Natural killer cell (primary cell): ENCODE measurements at regions not wholly inside any gene's neighbourhood (a gene's known extent, or its start where the extent isn't known, plus 50 kb on each side); places are given as distances from the start of the nearest gene placed in this dataset.

Source experiments
- ATAC-seq, 3 donors: fragments of 150-1000 bp in 2 of 3; fragments of 200-7000 bp in 1 of 3; cut with Tn5 transposase; 1 replicate in 1 of 3; 2 replicates in 2 of 3; pipeline ENCODE4 v1.10.0; 2021; ENCODE audit warnings: mild to moderate bottlenecking in 2 of 3, moderate library complexity in 2 of 3
- DNase-seq, 2 donors: peaks; one replicate each; pipeline versions ENCODE4 v3.0.0 to v3.0.0-alpha.2; 2013 to 2021; ENCODE audit warnings: mixed read lengths in 1 of 2
- H3K27ac ChIP-seq: one replicate; pipeline ENCODE4 v1.5.1; 2013; ENCODE audit warnings: mild to moderate bottlenecking, low read length
- H3K27me3 ChIP-seq: one replicate; pipeline ENCODE4 v1.6.1; 2013; ENCODE audit warnings: low read length; ENCODE audit not compliant: control insufficient read depth, insufficient read depth
- H3K36me3 ChIP-seq: one replicate; pipeline ENCODE4 v1.6.1; 2013; ENCODE audit warnings: low read length; ENCODE audit not compliant: control insufficient read depth, insufficient read depth
- H3K4me1 ChIP-seq: one replicate; pipeline ENCODE4 v1.6.1; 2013; ENCODE audit warnings: low read length; ENCODE audit not compliant: control insufficient read depth, insufficient read depth
- H3K4me3 ChIP-seq: one replicate; pipeline ENCODE4 v1.5.1; 2013; ENCODE audit warnings: low read length
- H3K9me3 ChIP-seq: one replicate; pipeline ENCODE4 v1.6.1; 2013; ENCODE audit warnings: low read length; ENCODE audit not compliant: control insufficient read depth, insufficient read depth
- H3K27ac Mint-ChIP-seq, 2 donors: one replicate each; pipeline ENCODE4 v1.8.0; 2022; ENCODE audit warnings: mild to moderate bottlenecking in 2 of 2, mixed read lengths in 2 of 2, moderate library complexity in 1 of 2
- H3K27me3 Mint-ChIP-seq, 2 donors: one replicate each; pipeline ENCODE4 v1.8.0; 2022; ENCODE audit warnings: low read depth in 2 of 2, mixed read lengths in 2 of 2
- H3K36me3 Mint-ChIP-seq: one replicate; pipeline ENCODE4 v1.8.0; 2022; ENCODE audit warnings: mixed read lengths
- H3K4me1 Mint-ChIP-seq, 2 donors: one replicate each; pipeline ENCODE4 v1.8.0; 2022; ENCODE audit warnings: mixed read lengths in 2 of 2
- H3K4me3 Mint-ChIP-seq: one replicate; pipeline ENCODE4 v1.8.0; 2022; ENCODE audit warnings: mild to moderate bottlenecking, moderate library complexity, mixed read lengths
- H3K9me3 Mint-ChIP-seq, 2 donors: one replicate each; pipeline ENCODE4 v1.8.0; 2022; ENCODE audit warnings: mixed read lengths in 2 of 2
- CTCF ChIP-seq: fragments of 200-600 bp; IDR thresholded peaks from one replicate; pipeline ENCODE4 v1.8.0; 2022; ENCODE audit warnings: antibody characterized with exemption
- WGBS: methylation state at CpG from one replicate; pipeline ENCODE4 v1.1.7; 2013; ENCODE audit warnings: missing lambda C conversion rate; ENCODE audit not compliant: insufficient coverage; 5-methylcytosine and 5-hydroxymethylcytosine counted together
- intact Hi-C: fragments of 100-400 bp; cut with micrococcal nuclease; formaldehyde crosslinking; loops from one replicate; pipeline ENCODE4 v1.14.2; 2022

GRCh38 chr16:31693733-31694132, 166.0 kb downstream of the AHSP start:
- no peak overlapping the region for H3K27ac Mint-ChIP-seq
- intact Hi-C loops = no loop called here

GRCh38 chr16:31694461-31694860, 166.8 kb downstream of the AHSP start:
- Mint-ChIP-seq H3K4me3 (no peak overlapping the region), H3K4me1 (peaks cover 0 to 5% of the 10 kb centered on the region in 2 donors), H3K27ac (no peak overlapping the region), H3K36me3 (no peaks in the 10 kb centered on the region), H3K27me3 (peaks cover 0 to 6% of the 10 kb centered on the region in 2 donors), H3K9me3 (no peaks in the 10 kb centered on the region)
- Histone ChIP-seq H3K9me3 (no peaks in the 10 kb centered on the region), H3K27ac (no peak overlapping the region), H3K4me1 (peaks cover 17% of the 10 kb centered on the region), H3K36me3 (no peaks in the 10 kb centered on the region), H3K27me3 (no peaks in the 10 kb centered on the region), H3K4me3 (no peak overlapping the region)
- ATAC-seq = peak in 1 of 3 donors; percentile 27
- no peak for TF ChIP-seq CTCF
- 100% methylated on average over 2 of the region's 2 CpGs for WGBS
- no peak for DNase-seq
- intact Hi-C loops = no loop called here

More at GRCh38 chr16:31693733-31694132, 166.0 kb downstream of the AHSP start:
- H3K27me3 Mint-ChIP-seq = peaks cover 0 to 6% of the 10 kb centered on the region in 2 donors
- Histone ChIP-seq H3K9me3 (no peaks in the 10 kb centered on the region), H3K36me3 (no peaks in the 10 kb centered on the region), H3K4me1 (peaks cover 17% of the 10 kb centered on the region), H3K27ac (no peak overlapping the region), H3K27me3 (no peaks in the 10 kb centered on the region), H3K4me3 (no peak overlapping the region)
- H3K4me1 Mint-ChIP-seq = peaks cover 0 to 5% of the 10 kb centered on the region in 2 donors
- H3K9me3 Mint-ChIP-seq = no peaks in the 10 kb centered on the region
- no peak for ATAC-seq
- no peak for TF ChIP-seq CTCF
- DNase-seq = no peak
- H3K4me3 Mint-ChIP-seq = no peak overlapping the region
- 98% methylated on average over 6 of the region's 6 CpGs for WGBS
- no peaks in the 10 kb centered on the region for H3K36me3 Mint-ChIP-seq

DNA sequence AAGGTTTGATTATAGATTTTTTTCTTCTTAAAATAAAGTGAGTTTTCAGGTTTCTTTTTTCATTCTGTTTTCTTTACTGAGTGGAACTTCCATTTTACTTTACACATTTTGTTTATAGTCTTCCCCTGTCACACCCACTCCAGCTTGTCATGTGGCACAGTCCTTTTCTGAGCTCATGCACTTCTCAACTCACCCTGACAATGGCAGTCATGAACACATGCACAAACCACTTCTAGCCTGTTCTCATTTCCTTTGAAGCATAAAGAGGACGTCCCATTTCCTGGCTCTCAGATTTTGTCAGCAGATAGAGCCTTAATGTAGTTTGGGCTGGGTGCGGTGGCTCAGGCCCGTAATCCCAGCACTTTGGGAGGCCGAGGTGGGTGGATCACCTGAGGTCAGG, 168.0 kb downstream of the AHSP start:
- Mint-ChIP-seq H3K27me3 (peaks cover 0 to 2% of the 10 kb centered on the region in 2 donors), H3K4me1 (peaks cover 0 to 5% of the 10 kb centered on the region in 2 donors), H3K27ac (no peak overlapping the region), H3K9me3 (no peaks in the 10 kb centered on the region), H3K36me3 (no peaks in the 10 kb centered on the region), H3K4me3 (no peak overlapping the region)
- intact Hi-C loops = no loop called here
- Histone ChIP-seq H3K36me3 (no peaks in the 10 kb centered on the region), H3K4me1 (peaks cover 23% of the 10 kb centered on the region), H3K4me3 (no peak overlapping the region), H3K9me3 (no peaks in the 10 kb centered on the region), H3K27me3 (no peaks in the 10 kb centered on the region), H3K27ac (peak overlapping the region; percentile 21)
- DNase-seq (peak in 1 of 2 donors; percentile 88), ATAC-seq (peak; percentile 81 to 92 (median 88))
- no peak for TF ChIP-seq CTCF
- WGBS = 7% methylated on average over 4 of the region's 4 CpGs
